ENCODE measurements at regions not wholly inside any gene's neighbourhood (a gene's known extent, or its start where the extent isn't known, plus 50 kb on each side); places are given as distances from the start of the nearest gene placed in this dataset.
"Not testable (repeated sequence)": the region's sequence is repeated elsewhere in the genome, so short reads cannot be mapped to it uniquely, and the experiment has no call there.

DNA sequence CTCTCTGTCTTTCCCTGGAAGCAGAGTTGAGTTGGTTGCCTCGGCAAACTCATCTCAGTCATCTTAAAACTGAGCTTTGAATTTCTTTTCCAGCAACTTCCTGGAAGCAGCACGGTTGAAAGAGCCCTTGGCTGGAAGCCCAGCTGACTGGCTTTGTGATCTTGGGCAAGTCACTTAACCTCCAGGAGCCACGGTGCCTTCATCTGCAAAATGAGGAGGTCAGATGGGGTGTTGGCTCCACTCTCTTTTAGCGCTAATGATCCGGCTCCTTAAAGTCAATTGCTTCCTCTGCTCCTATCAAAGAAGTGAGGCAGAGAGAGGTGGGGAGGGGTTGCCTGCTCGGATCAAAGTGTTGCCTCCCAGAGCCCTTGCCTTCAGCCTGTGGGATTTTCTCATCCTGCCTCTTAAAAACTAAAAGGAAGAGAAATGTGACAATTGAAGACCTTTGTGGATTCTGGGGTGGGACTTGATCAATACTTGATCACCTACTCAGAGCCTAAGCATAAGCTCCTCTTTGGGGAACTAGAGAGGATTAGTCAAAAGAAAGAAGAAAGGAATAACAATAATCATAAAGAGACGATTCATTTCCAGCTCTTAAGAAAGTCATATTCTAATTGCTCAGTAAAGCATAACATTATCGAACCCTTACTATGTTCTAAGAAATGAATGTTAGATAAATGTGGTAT lies 86.6 kb downstream of the MYCN start:
- Mint-ChIP-seq H3K4me1 (ENCODE audit: unreplicated experiment) (no peaks in the 10 kb centered on the region), H3K4me3 (ENCODE audit: unreplicated experiment) (no peak overlapping the region), H3K27me3 (ENCODE audit: unreplicated experiment) (peaks cover 2% of the 10 kb centered on the region), H3K27ac (ENCODE audit: unreplicated experiment) (no peak overlapping the region), H3K36me3 (ENCODE audit: unreplicated experiment) (no peaks in the 10 kb centered on the region), H3K9me3 (ENCODE audit: unreplicated experiment) (peaks cover 1% of the 10 kb centered on the region)
- DNase-seq (ENCODE audit: extremely low spot score, unreplicated experiment) = no peak
- TF ChIP-seq CTCF (IDR thresholded peaks at IDR 0.05) = no peak

DNA sequence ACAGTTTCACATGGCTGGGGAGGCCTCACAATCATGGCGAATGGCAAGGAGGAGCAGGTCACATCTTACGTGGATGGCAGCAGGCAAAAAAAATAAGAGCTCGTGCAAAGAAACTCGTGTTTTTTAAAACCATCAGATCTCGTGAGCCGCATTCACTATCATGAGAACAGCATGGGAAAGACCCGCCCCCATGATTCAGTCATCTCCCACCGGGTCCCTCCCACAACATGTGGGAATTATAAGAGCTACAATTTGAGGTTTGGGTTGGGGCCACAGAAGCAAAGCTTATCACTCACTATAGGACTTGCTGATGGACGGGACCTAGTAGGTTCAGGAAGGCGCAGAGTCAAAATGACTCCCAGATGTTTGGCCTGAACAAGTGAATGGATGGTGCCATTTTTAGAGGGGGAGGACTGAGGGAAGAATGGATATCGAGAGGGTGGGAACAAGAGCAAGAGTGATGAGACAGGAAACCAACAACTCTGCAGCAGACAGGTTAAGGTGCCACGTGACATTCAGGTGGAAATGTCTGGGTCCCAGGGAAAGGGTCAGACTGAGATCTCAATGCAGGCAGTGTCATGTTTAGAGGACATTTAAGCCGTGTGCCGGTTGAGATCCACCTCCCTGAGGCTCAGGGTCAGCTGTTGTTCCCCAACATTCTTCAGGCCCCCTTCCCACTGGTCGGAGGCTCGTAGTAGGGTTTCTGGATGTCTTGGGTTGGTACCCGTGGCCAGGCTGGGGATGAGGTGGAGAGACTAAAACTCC lies 85.7 kb downstream of the MYCN start:
- no peaks in the 10 kb centered on the region for H3K4me1 Mint-ChIP-seq (ENCODE audit: unreplicated experiment)
- no peak overlapping the region for H3K27ac Mint-ChIP-seq (ENCODE audit: unreplicated experiment)

GRCh38 chr2:16025211-16025875 lies 85.0 kb downstream of the MYCN start:
- Mint-ChIP-seq H3K27ac (ENCODE audit: unreplicated experiment) (no peak overlapping the region), H3K4me1 (ENCODE audit: unreplicated experiment) (no peaks in the 10 kb centered on the region)

More for the DNA sequence above, 85.7 kb downstream of the MYCN start:
- TF ChIP-seq CTCF (IDR thresholded peaks at IDR 0.05) = no peak
- H3K36me3 Mint-ChIP-seq (ENCODE audit: unreplicated experiment) = no peaks in the 10 kb centered on the region
- H3K4me3 Mint-ChIP-seq (ENCODE audit: unreplicated experiment) = no peak overlapping the region
- peaks cover 2% of the 10 kb centered on the region for H3K27me3 Mint-ChIP-seq (ENCODE audit: unreplicated experiment)
- no peak for DNase-seq (ENCODE audit: extremely low spot score, unreplicated experiment)
- H3K9me3 Mint-ChIP-seq (ENCODE audit: unreplicated experiment) = no peaks in the 10 kb centered on the region

DNA sequence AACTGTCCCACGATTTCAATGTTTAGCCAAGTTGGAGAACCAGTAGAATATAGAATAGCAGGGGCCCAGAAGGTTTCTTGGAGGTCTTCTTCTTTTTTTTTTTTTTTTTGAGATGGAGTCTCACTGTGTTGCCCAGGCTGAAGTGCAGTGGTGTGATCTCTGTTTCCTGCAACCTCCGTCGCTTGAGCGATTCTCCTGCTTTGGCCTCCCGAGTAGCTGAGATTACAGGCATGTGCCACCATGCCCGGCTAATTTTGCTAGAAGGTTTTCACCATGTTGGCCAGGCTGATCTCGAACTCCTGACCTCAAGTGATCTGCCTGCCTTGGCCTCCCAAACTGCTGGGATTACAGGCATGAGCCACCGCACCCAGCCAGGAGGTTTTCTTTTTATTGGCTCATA lies 84.3 kb downstream of the MYCN start:
- not testable (repeated sequence) for H3K4me3 Mint-ChIP-seq (ENCODE audit: unreplicated experiment); H3K27me3 Mint-ChIP-seq (ENCODE audit: unreplicated experiment); H3K27ac Mint-ChIP-seq (ENCODE audit: unreplicated experiment); DNase-seq (ENCODE audit: extremely low spot score, unreplicated experiment); H3K9me3 Mint-ChIP-seq (ENCODE audit: unreplicated experiment); H3K36me3 Mint-ChIP-seq (ENCODE audit: unreplicated experiment); H3K4me1 Mint-ChIP-seq (ENCODE audit: unreplicated experiment)

More at GRCh38 chr2:16025211-16025875, 85.0 kb downstream of the MYCN start:
- no peak for TF ChIP-seq CTCF (IDR thresholded peaks at IDR 0.05)
- Mint-ChIP-seq H3K36me3 (ENCODE audit: unreplicated experiment) (no peaks in the 10 kb centered on the region), H3K27me3 (ENCODE audit: unreplicated experiment) (peaks cover 2% of the 10 kb centered on the region), H3K9me3 (ENCODE audit: unreplicated experiment) (no peaks in the 10 kb centered on the region), H3K4me3 (ENCODE audit: unreplicated experiment) (no peak overlapping the region)
- no peak for DNase-seq (ENCODE audit: extremely low spot score, unreplicated experiment)

GRCh38 chr2:16023506-16024360 lies 83.4 kb downstream of the MYCN start:
- H3K4me1 Mint-ChIP-seq (ENCODE audit: unreplicated experiment) = no peaks in the 10 kb centered on the region
- H3K9me3 Mint-ChIP-seq (ENCODE audit: unreplicated experiment) = no peaks in the 10 kb centered on the region
- TF ChIP-seq CTCF (IDR thresholded peaks at IDR 0.05) = no peak
- DNase-seq (ENCODE audit: extremely low spot score, unreplicated experiment) = no peak
- H3K27ac Mint-ChIP-seq (ENCODE audit: unreplicated experiment) = no peak overlapping the region
- H3K27me3 Mint-ChIP-seq (ENCODE audit: unreplicated experiment) = peaks cover 2% of the 10 kb centered on the region
- H3K4me3 Mint-ChIP-seq (ENCODE audit: unreplicated experiment) = no peak overlapping the region
- H3K36me3 Mint-ChIP-seq (ENCODE audit: unreplicated experiment) = no peaks in the 10 kb centered on the region

Data from osteocyte (in vitro differentiated cells).